HCT116 (cell line): ENCODE measurements at regions not wholly inside any gene's neighbourhood (a gene's known extent, or its start where the extent isn't known, plus 50 kb on each side); places are given as distances from the start of the nearest gene placed in this dataset.

Experiments
- CTCF ChIP-seq, 3 experiments: fragments of 200-600 bp in 1 of 3; sonication (generic) in 1 of 3; IDR thresholded peaks in 2 of 3; conservative IDR thresholded peaks in 1 of 3; 2 replicates each; pipeline ENCODE4 v1.5.1; 2012 to 2017; ENCODE audit warnings: low read depth in 2 of 3, low read length in 2 of 3, antibody characterized with exemption in 1 of 3, borderline replicate concordance in 1 of 3, control low read depth in 1 of 3, mild to moderate bottlenecking in 1 of 3, mixed read lengths in 1 of 3, mixed run types in 1 of 3, moderate library complexity in 1 of 3; ENCODE audit not compliant: insufficient read depth in 1 of 3
- JUND ChIP-seq: IDR thresholded peaks from 2 replicates; pipeline ENCODE4 v1.6.1; 2012
- POLR2A ChIP-seq: IDR thresholded peaks from 2 replicates; pipeline ENCODE4 v1.7.0; 2011; ENCODE audit warnings: borderline replicate concordance; ENCODE audit not compliant: insufficient read depth, insufficient read length; ENCODE audit errors: extremely low read depth
- POLR2AphosphoS5 ChIP-seq: IDR thresholded peaks from 2 replicates; pipeline ENCODE4 v1.6.1; 2011; ENCODE audit warnings: mild to moderate bottlenecking, low read depth, low read length, moderate library complexity
- RAD21 ChIP-seq: IDR thresholded peaks from 2 replicates; pipeline ENCODE4 v1.6.1; 2012; ENCODE audit warnings: low read depth, mild to moderate bottlenecking
- REST ChIP-seq: IDR thresholded peaks from 2 replicates; pipeline ENCODE4 v1.6.1; 2012; ENCODE audit warnings: low read depth
- YY1 ChIP-seq: IDR thresholded peaks from 2 replicates; pipeline ENCODE4 v1.6.1; 2011; ENCODE audit warnings: low read length, low read depth, moderate library complexity, mild to moderate bottlenecking; ENCODE audit not compliant: insufficient replicate concordance; ENCODE audit errors: extremely low read depth
- ZBTB33 ChIP-seq: IDR thresholded peaks from 2 replicates; pipeline ENCODE4 v1.6.1; 2011; ENCODE audit warnings: mild to moderate bottlenecking, low read length, moderate library complexity; ENCODE audit not compliant: insufficient replicate concordance; ENCODE audit errors: extremely low read depth

GRCh38 chr21:16287046-16287445 lies 557.3 kb downstream of the USP25 start:
- no peak for TF ChIP-seq ZBTB33
- no peak for TF ChIP-seq CTCF (IDR thresholded peaks at IDR 0.05 in 2 of 3, conservative IDR thresholded peaks at IDR 0.05 in 1 of 3; ENCODE audit: borderline replicate concordance in 1 of 3, insufficient read depth in 1 of 3, low read depth in 2 of 3, low read length in 2 of 3)
- no peak for TF ChIP-seq RAD21
- no peak for TF ChIP-seq POLR2A
- no peak for TF ChIP-seq YY1
- TF ChIP-seq POLR2AphosphoS5 = no peak
- TF ChIP-seq JUND = no peak
- TF ChIP-seq REST = no peak
